HFFc6 (cell line): ENCODE measurements at regions not wholly inside any gene's neighbourhood (a gene's known extent, or its start where the extent isn't known, plus 50 kb on each side); places are given as distances from the start of the nearest gene placed in this dataset.

Experiments
- DNase-seq: peaks from one replicate; pipeline ENCODE4 v3.0.0-alpha.2; 2018
- H3K27ac Mint-ChIP-seq: 2 replicates; pipeline ENCODE4 v1.8.0; 2020; ENCODE audit warnings: mild to moderate bottlenecking, mixed read lengths
- H3K27me3 Mint-ChIP-seq: 2 replicates; pipeline ENCODE4 v1.8.0; 2021; ENCODE audit warnings: mild to moderate bottlenecking, moderate library complexity, mixed read lengths; ENCODE audit not compliant: insufficient read depth
- H3K36me3 Mint-ChIP-seq: 2 replicates; pipeline ENCODE4 v1.8.0; 2021; ENCODE audit warnings: low read depth, mixed read lengths
- H3K4me1 Mint-ChIP-seq: 2 replicates; pipeline ENCODE4 v1.8.0; 2020; ENCODE audit warnings: low read depth, mixed read lengths
- H3K4me3 Mint-ChIP-seq: 2 replicates; pipeline ENCODE4 v1.8.0; 2020; ENCODE audit warnings: mild to moderate bottlenecking, moderate library complexity, mixed read lengths
- H3K9me3 Mint-ChIP-seq: 2 replicates; pipeline ENCODE4 v1.8.0; 2020; ENCODE audit warnings: mild to moderate bottlenecking, mixed read lengths
- TF ChIP-seq, protein P1 (sequence below): fragments of 200-600 bp; sonication (generic); IDR thresholded peaks from 2 replicates; pipeline ENCODE4 v1.5.0; 2021; ENCODE audit warnings: antibody characterized with exemption, mild to moderate bottlenecking

DNA sequence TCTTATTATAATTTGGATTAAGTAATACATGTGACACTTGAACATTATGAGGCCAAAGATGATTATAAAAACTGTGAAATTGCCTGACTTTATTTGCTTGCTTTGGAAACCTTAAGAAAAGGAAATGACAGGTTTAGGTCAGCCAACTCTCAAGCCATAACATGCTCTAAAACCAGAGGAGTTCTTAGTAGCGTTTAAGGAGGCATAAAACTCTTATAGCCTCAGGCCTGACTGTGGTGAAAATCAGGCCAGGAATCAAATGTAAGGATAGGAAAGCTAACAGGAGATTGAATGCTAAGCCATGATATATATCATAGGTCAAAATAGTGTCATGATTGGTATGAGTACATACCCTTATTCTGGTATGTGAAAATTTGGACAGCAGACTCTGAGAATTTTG is 1142.4 kb upstream of the MIR17HG start:
- TF ChIP-seq, protein P1, sequence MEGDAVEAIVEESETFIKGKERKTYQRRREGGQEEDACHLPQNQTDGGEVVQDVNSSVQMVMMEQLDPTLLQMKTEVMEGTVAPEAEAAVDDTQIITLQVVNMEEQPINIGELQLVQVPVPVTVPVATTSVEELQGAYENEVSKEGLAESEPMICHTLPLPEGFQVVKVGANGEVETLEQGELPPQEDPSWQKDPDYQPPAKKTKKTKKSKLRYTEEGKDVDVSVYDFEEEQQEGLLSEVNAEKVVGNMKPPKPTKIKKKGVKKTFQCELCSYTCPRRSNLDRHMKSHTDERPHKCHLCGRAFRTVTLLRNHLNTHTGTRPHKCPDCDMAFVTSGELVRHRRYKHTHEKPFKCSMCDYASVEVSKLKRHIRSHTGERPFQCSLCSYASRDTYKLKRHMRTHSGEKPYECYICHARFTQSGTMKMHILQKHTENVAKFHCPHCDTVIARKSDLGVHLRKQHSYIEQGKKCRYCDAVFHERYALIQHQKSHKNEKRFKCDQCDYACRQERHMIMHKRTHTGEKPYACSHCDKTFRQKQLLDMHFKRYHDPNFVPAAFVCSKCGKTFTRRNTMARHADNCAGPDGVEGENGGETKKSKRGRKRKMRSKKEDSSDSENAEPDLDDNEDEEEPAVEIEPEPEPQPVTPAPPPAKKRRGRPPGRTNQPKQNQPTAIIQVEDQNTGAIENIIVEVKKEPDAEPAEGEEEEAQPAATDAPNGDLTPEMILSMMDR: no peak
- no peaks in the 10 kb centered on the region for H3K9me3 Mint-ChIP-seq
- DNase-seq: no peak
- H3K27me3 Mint-ChIP-seq: no peaks in the 10 kb centered on the region
- H3K27ac Mint-ChIP-seq: no peak overlapping the region
- no peaks in the 10 kb centered on the region for H3K36me3 Mint-ChIP-seq
- no peak overlapping the region for H3K4me3 Mint-ChIP-seq
- peaks cover 13% of the 10 kb centered on the region for H3K4me1 Mint-ChIP-seq

DNA sequence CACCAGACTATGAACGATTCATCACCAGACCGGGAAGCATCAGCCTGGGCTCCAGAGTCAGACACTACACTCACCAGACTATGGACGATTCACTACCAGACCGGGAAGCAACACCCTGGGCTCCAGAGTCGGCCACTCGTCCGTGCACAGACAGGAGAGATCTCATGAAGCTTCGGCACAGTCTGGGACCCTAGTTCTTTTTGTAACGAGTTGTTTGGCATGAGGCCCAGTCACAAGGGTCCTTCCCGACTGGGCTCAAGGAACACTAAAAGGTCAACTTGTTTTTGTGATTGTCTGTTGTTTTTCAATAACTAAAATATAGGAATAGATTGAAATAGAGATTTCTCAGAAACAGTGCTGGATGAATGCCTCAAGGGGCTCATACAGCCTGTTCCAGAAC is 1141.6 kb upstream of the MIR17HG start:
- H3K27me3 Mint-ChIP-seq: no peaks in the 10 kb centered on the region
- H3K4me1 Mint-ChIP-seq: peaks cover 13% of the 10 kb centered on the region
- TF ChIP-seq, protein P1: no peak
- H3K36me3 Mint-ChIP-seq: no peaks in the 10 kb centered on the region
- DNase-seq: no peak
- H3K9me3 Mint-ChIP-seq: no peaks in the 10 kb centered on the region
- no peak overlapping the region for H3K27ac Mint-ChIP-seq
- no peak overlapping the region for H3K4me3 Mint-ChIP-seq

DNA sequence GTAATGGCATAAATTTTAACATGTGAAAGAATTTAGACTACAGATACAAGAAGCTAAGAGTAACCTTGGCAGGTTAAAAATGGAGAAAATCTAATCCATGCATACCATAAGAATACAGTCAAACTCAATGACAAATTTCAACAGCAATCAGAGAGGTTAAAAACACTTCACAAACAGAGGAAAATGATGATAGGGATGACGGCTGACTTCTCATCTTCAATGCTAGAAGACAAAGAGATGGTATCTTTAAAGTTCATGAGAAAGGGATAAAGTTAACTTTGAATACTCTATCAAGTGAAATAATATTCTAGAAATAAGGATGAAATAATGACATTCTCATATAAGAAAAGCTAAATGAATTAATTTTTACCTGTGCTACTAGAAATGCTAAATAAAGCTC is 1130.2 kb upstream of the MIR17HG start:
- no peaks in the 10 kb centered on the region for H3K4me1 Mint-ChIP-seq
- H3K36me3 Mint-ChIP-seq: no peaks in the 10 kb centered on the region
- TF ChIP-seq, protein P1: no peak
- H3K27ac Mint-ChIP-seq: no peak overlapping the region
- no peak for DNase-seq
- H3K4me3 Mint-ChIP-seq: no peak overlapping the region
- H3K27me3 Mint-ChIP-seq: no peaks in the 10 kb centered on the region
- H3K9me3 Mint-ChIP-seq: no peaks in the 10 kb centered on the region

DNA sequence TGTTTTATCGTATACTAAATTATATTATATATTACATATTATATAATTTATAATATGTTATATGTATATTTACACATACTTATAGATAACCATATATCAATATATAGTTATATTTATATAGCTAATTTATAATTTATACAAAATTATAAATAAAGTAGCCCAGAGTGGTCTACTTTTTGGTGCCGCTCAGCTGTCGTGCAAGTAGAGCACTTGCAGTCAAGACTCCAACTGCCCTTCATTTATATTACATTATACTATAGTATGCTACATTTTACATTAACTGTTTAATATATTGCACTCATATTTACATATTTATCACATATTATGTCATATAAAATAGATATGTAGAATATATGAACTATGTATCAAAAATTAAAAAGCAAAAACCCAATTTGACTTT is 1124.7 kb upstream of the MIR17HG start:
- Mint-ChIP-seq H3K4me3 (no peak overlapping the region), H3K27ac (no peak overlapping the region), H3K9me3 (no peaks in the 10 kb centered on the region), H3K4me1 (no peaks in the 10 kb centered on the region), H3K36me3 (no peaks in the 10 kb centered on the region), H3K27me3 (no peaks in the 10 kb centered on the region)
- TF ChIP-seq, protein P1: no peak
- no peak for DNase-seq

DNA sequence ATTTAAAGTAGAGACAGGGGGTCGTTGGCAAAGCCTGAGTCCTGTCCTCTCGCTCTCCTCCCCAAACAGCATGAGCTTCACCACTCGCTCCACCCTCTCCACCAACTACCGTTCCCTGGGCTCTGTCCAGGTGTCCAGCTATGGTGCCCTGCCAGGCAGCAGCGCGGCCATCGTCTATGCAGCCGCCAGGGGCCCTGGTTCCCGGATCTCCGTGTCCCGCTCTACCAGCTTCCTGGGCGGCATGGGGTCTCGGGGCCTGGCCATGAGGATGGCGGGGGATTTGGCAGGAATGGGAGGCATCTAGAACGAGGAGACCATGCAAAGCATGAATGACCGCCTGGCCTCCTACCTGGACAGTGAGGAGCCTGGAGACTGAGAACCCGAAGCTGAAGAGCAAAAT is 1117.2 kb upstream of the MIR17HG start:
- H3K4me3 Mint-ChIP-seq: no peak overlapping the region

More for the DNA sequence above, 1117.2 kb upstream of the MIR17HG start:
- no peak for DNase-seq
- Mint-ChIP-seq H3K36me3 (no peaks in the 10 kb centered on the region), H3K27ac (no peak overlapping the region), H3K4me1 (no peaks in the 10 kb centered on the region), H3K9me3 (no peaks in the 10 kb centered on the region), H3K27me3 (peaks cover 5% of the 10 kb centered on the region; the same call in 1 of the 2 replicates)
- TF ChIP-seq, protein P1: no peak
